GM12878 (cell line): ENCODE measurements at regions not wholly inside any gene's neighbourhood (a gene's known extent, or its start where the extent isn't known, plus 50 kb on each side); places are given as distances from the start of the nearest gene placed in this dataset.

Experiments
- GATAD2B ChIP-seq: fragments of 450-650 bp; conservative IDR thresholded peaks from 2 replicates; pipeline ENCODE4 v1.6.1; 2017; ENCODE audit warnings: low read depth, mild to moderate bottlenecking, moderate library complexity
- MTA3 ChIP-seq: IDR thresholded peaks from 2 replicates; pipeline ENCODE4 v1.6.1; 2012; ENCODE audit warnings: low read length, inconsistent platforms, borderline replicate concordance
- POLR2A ChIP-seq: IDR thresholded peaks from 2 replicates; pipeline ENCODE4 v1.6.1; 2011; ENCODE audit warnings: low read depth, mild to moderate bottlenecking, low read length
- TF ChIP-seq, protein P1 (sequence below), 3 experiments: IDR thresholded peaks in 2 of 3; conservative IDR thresholded peaks in 1 of 3; 2 replicates each; pipeline ENCODE4 v1.5.1; 2011; ENCODE audit warnings: low read depth in 3 of 3, low read length in 3 of 3, mild to moderate bottlenecking in 3 of 3, control low read depth in 2 of 3, moderate library complexity in 2 of 3, inconsistent platforms in 1 of 3, mixed read lengths in 1 of 3; ENCODE audit not compliant: control insufficient read depth in 2 of 3, insufficient read depth in 1 of 3; ENCODE audit errors: extremely low read depth in 1 of 3
- TF ChIP-seq, protein P2 (sequence below): fragments of 450-650 bp; IDR thresholded peaks from 2 replicates; pipeline ENCODE4 v1.6.1; 2016; ENCODE audit warnings: mild to moderate bottlenecking, moderate library complexity, borderline replicate concordance
- TF ChIP-seq, protein P3 (sequence below): IDR thresholded peaks from 2 replicates; pipeline ENCODE4 v1.6.1; 2012; ENCODE audit warnings: low read depth, low read length, improper control_type of control experiment

DNA sequence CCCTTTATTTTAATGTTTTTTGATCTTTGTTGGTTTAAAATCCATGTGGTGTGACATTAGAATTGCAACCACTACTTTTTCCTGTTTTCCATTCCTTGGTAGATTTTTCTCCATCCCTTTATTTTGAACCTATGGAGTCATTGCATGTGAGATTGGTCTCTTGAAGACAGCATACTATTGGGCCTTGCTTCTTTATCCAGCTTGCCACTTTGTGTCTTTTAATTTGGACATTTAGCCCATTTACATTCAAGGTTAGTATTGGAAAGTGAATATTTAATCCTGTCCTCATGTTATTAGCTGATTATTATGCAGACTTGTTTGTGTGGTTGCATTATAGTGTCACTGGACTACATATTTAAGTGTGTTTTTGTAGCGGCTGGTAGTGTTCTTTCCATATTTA lies 782.9 kb downstream of the SLC4A3 start:
- TF ChIP-seq MTA3 = no peak
- TF ChIP-seq, protein P1, sequence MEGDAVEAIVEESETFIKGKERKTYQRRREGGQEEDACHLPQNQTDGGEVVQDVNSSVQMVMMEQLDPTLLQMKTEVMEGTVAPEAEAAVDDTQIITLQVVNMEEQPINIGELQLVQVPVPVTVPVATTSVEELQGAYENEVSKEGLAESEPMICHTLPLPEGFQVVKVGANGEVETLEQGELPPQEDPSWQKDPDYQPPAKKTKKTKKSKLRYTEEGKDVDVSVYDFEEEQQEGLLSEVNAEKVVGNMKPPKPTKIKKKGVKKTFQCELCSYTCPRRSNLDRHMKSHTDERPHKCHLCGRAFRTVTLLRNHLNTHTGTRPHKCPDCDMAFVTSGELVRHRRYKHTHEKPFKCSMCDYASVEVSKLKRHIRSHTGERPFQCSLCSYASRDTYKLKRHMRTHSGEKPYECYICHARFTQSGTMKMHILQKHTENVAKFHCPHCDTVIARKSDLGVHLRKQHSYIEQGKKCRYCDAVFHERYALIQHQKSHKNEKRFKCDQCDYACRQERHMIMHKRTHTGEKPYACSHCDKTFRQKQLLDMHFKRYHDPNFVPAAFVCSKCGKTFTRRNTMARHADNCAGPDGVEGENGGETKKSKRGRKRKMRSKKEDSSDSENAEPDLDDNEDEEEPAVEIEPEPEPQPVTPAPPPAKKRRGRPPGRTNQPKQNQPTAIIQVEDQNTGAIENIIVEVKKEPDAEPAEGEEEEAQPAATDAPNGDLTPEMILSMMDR (IDR thresholded peaks at IDR 0.05 in 2 of 3, conservative IDR thresholded peaks at IDR 0.05 in 1 of 3; ENCODE audit: control insufficient read depth in 2 of 3, extremely low read depth in 1 of 3, insufficient read depth in 1 of 3, low read depth in 3 of 3, low read length in 3 of 3) = no peak
- TF ChIP-seq, protein P2, sequence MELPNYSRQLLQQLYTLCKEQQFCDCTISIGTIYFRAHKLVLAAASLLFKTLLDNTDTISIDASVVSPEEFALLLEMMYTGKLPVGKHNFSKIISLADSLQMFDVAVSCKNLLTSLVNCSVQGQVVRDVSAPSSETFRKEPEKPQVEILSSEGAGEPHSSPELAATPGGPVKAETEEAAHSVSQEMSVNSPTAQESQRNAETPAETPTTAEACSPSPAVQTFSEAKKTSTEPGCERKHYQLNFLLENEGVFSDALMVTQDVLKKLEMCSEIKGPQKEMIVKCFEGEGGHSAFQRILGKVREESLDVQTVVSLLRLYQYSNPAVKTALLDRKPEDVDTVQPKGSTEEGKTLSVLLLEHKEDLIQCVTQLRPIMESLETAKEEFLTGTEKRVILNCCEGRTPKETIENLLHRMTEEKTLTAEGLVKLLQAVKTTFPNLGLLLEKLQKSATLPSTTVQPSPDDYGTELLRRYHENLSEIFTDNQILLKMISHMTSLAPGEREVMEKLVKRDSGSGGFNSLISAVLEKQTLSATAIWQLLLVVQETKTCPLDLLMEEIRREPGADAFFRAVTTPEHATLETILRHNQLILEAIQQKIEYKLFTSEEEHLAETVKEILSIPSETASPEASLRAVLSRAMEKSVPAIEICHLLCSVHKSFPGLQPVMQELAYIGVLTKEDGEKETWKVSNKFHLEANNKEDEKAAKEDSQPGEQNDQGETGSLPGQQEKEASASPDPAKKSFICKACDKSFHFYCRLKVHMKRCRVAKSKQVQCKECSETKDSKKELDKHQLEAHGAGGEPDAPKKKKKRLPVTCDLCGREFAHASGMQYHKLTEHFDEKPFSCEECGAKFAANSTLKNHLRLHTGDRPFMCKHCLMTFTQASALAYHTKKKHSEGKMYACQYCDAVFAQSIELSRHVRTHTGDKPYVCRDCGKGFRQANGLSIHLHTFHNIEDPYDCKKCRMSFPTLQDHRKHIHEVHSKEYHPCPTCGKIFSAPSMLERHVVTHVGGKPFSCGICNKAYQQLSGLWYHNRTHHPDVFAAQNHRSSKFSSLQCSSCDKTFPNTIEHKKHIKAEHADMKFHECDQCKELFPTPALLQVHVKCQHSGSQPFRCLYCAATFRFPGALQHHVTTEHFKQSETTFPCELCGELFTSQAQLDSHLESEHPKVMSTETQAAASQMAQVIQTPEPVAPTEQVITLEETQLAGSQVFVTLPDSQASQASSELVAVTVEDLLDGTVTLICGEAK = no peak
- TF ChIP-seq GATAD2B = no peak
- TF ChIP-seq, protein P3, sequence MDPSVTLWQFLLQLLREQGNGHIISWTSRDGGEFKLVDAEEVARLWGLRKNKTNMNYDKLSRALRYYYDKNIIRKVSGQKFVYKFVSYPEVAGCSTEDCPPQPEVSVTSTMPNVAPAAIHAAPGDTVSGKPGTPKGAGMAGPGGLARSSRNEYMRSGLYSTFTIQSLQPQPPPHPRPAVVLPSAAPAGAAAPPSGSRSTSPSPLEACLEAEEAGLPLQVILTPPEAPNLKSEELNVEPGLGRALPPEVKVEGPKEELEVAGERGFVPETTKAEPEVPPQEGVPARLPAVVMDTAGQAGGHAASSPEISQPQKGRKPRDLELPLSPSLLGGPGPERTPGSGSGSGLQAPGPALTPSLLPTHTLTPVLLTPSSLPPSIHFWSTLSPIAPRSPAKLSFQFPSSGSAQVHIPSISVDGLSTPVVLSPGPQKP = no peak
- TF ChIP-seq POLR2A = no peak
